ENCODE measurements at regions not wholly inside any gene's neighbourhood (a gene's known extent, or its start where the extent isn't known, plus 50 kb on each side); places are given as distances from the start of the nearest gene placed in this dataset.
"Not testable (repeated sequence)": the region's sequence is repeated elsewhere in the genome, so short reads cannot be mapped to it uniquely, and the experiment has no call there.

GRCh38 chr4:159777689-159778088 lies 674.8 kb downstream of the RAPGEF2 start:
- no peak for TF ChIP-seq CTCF (conservative IDR thresholded peaks at IDR 0.05)
- H3K27ac ChIP-seq: no peak overlapping the region

GRCh38 chr4:159778298-159778697 lies 675.4 kb downstream of the RAPGEF2 start:
- H3K27ac ChIP-seq: no peak overlapping the region
- TF ChIP-seq CTCF (conservative IDR thresholded peaks at IDR 0.05): no peak

- no peak for TF ChIP-seq CTCF (conservative IDR thresholded peaks at IDR 0.05)
- H3K27ac ChIP-seq: no peak overlapping the region
These were observed 676.8 kb downstream of the RAPGEF2 start for GRCh38 chr4:159779716-159780115.

- no peak for TF ChIP-seq CTCF (conservative IDR thresholded peaks at IDR 0.05)
- H3K27ac ChIP-seq: no peak overlapping the region
These were observed 677.5 kb downstream of the RAPGEF2 start for GRCh38 chr4:159780196-159780922.

GRCh38 chr4:159787901-159788300 lies 685.0 kb downstream of the RAPGEF2 start:
- no peak for TF ChIP-seq CTCF (conservative IDR thresholded peaks at IDR 0.05)
- H3K27ac ChIP-seq: no peak overlapping the region

GRCh38 chr4:159791334-159791733 lies 688.5 kb downstream of the RAPGEF2 start:
- no peak for TF ChIP-seq CTCF (conservative IDR thresholded peaks at IDR 0.05)

GRCh38 chr4:159804592-159804991 lies 701.7 kb downstream of the RAPGEF2 start:
- H3K27ac ChIP-seq: not testable (repeated sequence)

More at GRCh38 chr4:159791334-159791733, 688.5 kb downstream of the RAPGEF2 start:
- no peak overlapping the region for H3K27ac ChIP-seq

- no peak for TF ChIP-seq CTCF (conservative IDR thresholded peaks at IDR 0.05)
- no peak overlapping the region for H3K27ac ChIP-seq
These were observed 720.9 kb downstream of the RAPGEF2 start for GRCh38 chr4:159823743-159824142.
